Ovary (tissue), 7 donors: ENCODE measurements at regions not wholly inside any gene's neighbourhood (a gene's known extent, or its start where the extent isn't known, plus 50 kb on each side); places are given as distances from the start of the nearest gene placed in this dataset.

Experiments
- DNase-seq, 5 donors: peaks; one replicate each; pipeline ENCODE4 v3.0.0-alpha.2; 2019 to 2020
- H3K27ac ChIP-seq, 2 donors: fragments of 200-600 bp; one replicate each; pipeline versions ENCODE4 v1.5.1 to v1.8.0; 2019 to 2022
- H3K27me3 ChIP-seq: fragments of 200-600 bp; one replicate; pipeline ENCODE4 v1.8.0; 2022
- H3K36me3 ChIP-seq: fragments of 200-600 bp; sonication (generic); one replicate; pipeline ENCODE4 v1.5.1; 2019
- H3K4me1 ChIP-seq: one replicate; pipeline ENCODE4 v1.8.1; 2013; ENCODE audit warnings: mild to moderate bottlenecking, moderate library complexity; ENCODE audit not compliant: insufficient read depth
- H3K4me3 ChIP-seq: fragments of 200-600 bp; sonication (generic); one replicate; pipeline ENCODE4 v1.5.1; 2017
- H3K9me3 ChIP-seq, 2 donors: fragments of 200-600 bp in 1 of 2; sonication (generic) in 1 of 2; one replicate each; pipeline versions ENCODE4 v1.5.1 to v1.8.1; 2013 to 2019; ENCODE audit warnings: mild to moderate bottlenecking in 1 of 2, moderate library complexity in 1 of 2
- CTCF ChIP-seq, 3 donors: fragments of 450-650 bp in 2 of 3; fragments of 200-600 bp in 1 of 3; IDR thresholded peaks; one replicate each; pipeline versions ENCODE4 v1.5.1 to v1.8.0; 2016 to 2022; ENCODE audit warnings: antibody characterized with exemption in 3 of 3, mild to moderate bottlenecking in 1 of 3
- EP300 ChIP-seq: sonication (generic); formaldehyde crosslinking; IDR thresholded peaks from one replicate; pipeline ENCODE4 v1.6.1; 2017; ENCODE audit warnings: antibody characterized with exemption
- POLR2A ChIP-seq: fragments of 450-650 bp; IDR thresholded peaks from one replicate; pipeline ENCODE4 v1.6.1; 2017; ENCODE audit warnings: antibody characterized with exemption, mild to moderate bottlenecking, moderate library complexity
- WGBS, 3 donors: extraction: QIAGEN DNeasy Blood & Tissue Kit in 1 of 3; methylation state at CpG; one replicate each; pipeline versions ENCODE4 v1.1.5 to v1.1.7; 2013 to 2017; 5-methylcytosine and 5-hydroxymethylcytosine counted together
- intact Hi-C, 4 donors: fragments of 100-400 bp; cut with DNase I; formaldehyde crosslinking; loops; one replicate each; pipeline versions ENCODE4 v1.11.0 to v1.15.1; 2022 to 2023
- donor health status: DM: no; HTN: no; CAD: no; lungs with moderate emphysema.
- donor health status: DM: no; HTN: no; CAD: no.
- donor health status: Bipolar disorder and iron deficiency.
- donor health status: DM: no; HTN: no; CAD: no.
- donor health status: DM: yes; HTN: yes; CAD: no.

GRCh38 chr11:40032331-40032730 is 1427.1 kb downstream of the LRRC4C start:
- Histone ChIP-seq H3K4me1 (no peaks in the 10 kb centered on the region), H3K27ac (no peak overlapping the region), H3K4me3 (no peak overlapping the region), H3K27me3 (no peaks in the 10 kb centered on the region), H3K9me3 (no peaks in the 10 kb centered on the region), H3K36me3 (no peaks in the 10 kb centered on the region)
- TF ChIP-seq POLR2A, result no peak
- no peak for TF ChIP-seq CTCF (IDR thresholded peaks at IDR 0.05)
- TF ChIP-seq EP300, result no peak
- intact Hi-C loops, result no loop called here
- 52 to 68% (median 57%) methylated on average over 3 of the region's 3 CpGs for WGBS, 3 donors
- no peak for DNase-seq

- H3K4me1 ChIP-seq, result no peaks in the 10 kb centered on the region
- TF ChIP-seq CTCF (IDR thresholded peaks at IDR 0.05) (no peak), EP300 (no peak), POLR2A (no peak)
- H3K36me3 ChIP-seq, result no peaks in the 10 kb centered on the region
- no peak for DNase-seq
- H3K27me3 ChIP-seq, result no peaks in the 10 kb centered on the region
- intact Hi-C loops, result no loop called here
- H3K9me3 ChIP-seq, result no peaks in the 10 kb centered on the region
- H3K4me3 ChIP-seq, result no peak overlapping the region
- H3K27ac ChIP-seq, result no peak overlapping the region
- 61 to 67% (median 67%) methylated on average over 2 of the region's 2 CpGs for WGBS, 3 donors
These were observed 1428.6 kb downstream of the LRRC4C start for GRCh38 chr11:40030867-40031266.

- 30 to 45% (median 43%) methylated on average over 13 of the region's 13 CpGs for WGBS, 3 donors
- no peak for DNase-seq
- Histone ChIP-seq H3K36me3 (no peaks in the 10 kb centered on the region), H3K27ac (no peak overlapping the region), H3K27me3 (no peaks in the 10 kb centered on the region), H3K4me3 (no peak overlapping the region), H3K9me3 (no peaks in the 10 kb centered on the region), H3K4me1 (no peaks in the 10 kb centered on the region)
- intact Hi-C loops, result no loop called here
- no peak for TF ChIP-seq EP300
- TF ChIP-seq POLR2A, result no peak
- no peak for TF ChIP-seq CTCF (IDR thresholded peaks at IDR 0.05)
These were observed 1430.1 kb downstream of the LRRC4C start for GRCh38 chr11:40029391-40029790.

- DNase-seq, result no peak
- Histone ChIP-seq H3K4me1 (no peaks in the 10 kb centered on the region), H3K9me3 (no peaks in the 10 kb centered on the region), H3K27me3 (no peaks in the 10 kb centered on the region), H3K27ac (no peak overlapping the region), H3K36me3 (no peaks in the 10 kb centered on the region), H3K4me3 (no peak overlapping the region)
- no peak for TF ChIP-seq POLR2A
- no peak for TF ChIP-seq CTCF (IDR thresholded peaks at IDR 0.05)
- TF ChIP-seq EP300, result no peak
- 83 to 92% (median 86%) methylated on average over 5 of the region's 5 CpGs for WGBS, 3 donors
- intact Hi-C loops, result no loop called here
These were observed 1431.7 kb downstream of the LRRC4C start for GRCh38 chr11:40027720-40028119.

GRCh38 chr11:40023724-40024123 is 1435.7 kb downstream of the LRRC4C start:
- Histone ChIP-seq H3K9me3 (no peaks in the 10 kb centered on the region), H3K27me3 (no peaks in the 10 kb centered on the region), H3K27ac (no peak overlapping the region), H3K4me1 (no peaks in the 10 kb centered on the region), H3K36me3 (no peaks in the 10 kb centered on the region), H3K4me3 (no peak overlapping the region)
- intact Hi-C loops, result no loop called here
- TF ChIP-seq CTCF (IDR thresholded peaks at IDR 0.05) (no peak), EP300 (no peak), POLR2A (no peak)
- no peak for DNase-seq
